Activated T-cell treated with anti-CD3 and anti-CD28 coated beads, Interleukin-2, amount 50 U/mL, for 48 hours (primary cell): ENCODE measurements at regions not wholly inside any gene's neighbourhood (a gene's known extent, or its start where the extent isn't known, plus 50 kb on each side); places are given as distances from the start of the nearest gene placed in this dataset.
"Not testable (repeated sequence)": the region's sequence is repeated elsewhere in the genome, so short reads cannot be mapped to it uniquely, and the experiment has no call there.

Experiments used
- DNase-seq, 2 experiments: peaks; one replicate each; pipeline ENCODE4 v3.0.0-alpha.2; 2020

DNA sequence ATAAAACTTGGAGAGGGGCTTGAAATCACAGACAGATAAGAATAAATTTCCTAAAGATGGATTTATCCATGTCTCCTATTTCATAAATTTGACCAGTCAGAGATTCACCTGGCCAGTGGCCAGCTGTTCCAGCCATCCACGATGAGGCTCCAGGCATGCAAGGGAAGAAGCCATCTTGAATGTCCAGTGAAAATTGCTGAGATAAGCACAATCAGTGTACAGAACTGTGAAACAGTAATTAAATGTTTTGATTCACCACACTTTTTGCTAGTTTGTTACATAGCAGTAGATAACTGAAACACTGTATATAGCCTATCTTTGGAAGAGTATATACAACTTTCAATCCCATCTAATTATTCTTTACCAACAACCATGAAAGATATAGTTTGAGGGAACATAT, 163.5 kb downstream of the HINT1 start:
- no peak for DNase-seq

DNA sequence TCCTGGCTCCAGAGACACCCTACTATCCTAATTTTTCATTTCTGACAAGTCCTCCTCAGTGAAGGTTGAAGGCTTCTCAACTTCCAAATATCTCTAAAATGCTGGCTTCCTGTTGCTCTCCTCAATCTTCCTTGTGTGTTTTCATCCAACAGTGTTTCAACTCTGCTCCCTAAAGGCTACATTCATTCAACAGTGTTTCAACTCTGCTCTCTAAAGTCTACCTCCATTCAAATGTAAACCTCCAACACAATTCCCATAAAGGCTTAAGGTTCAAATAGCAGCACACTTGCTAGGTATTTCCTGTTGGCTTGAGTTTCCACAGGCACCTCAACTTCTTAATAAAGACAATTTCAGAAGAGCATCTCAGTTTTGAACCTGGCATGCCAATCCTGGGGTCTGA, 164.8 kb downstream of the HINT1 start:
- no peak for DNase-seq

DNA sequence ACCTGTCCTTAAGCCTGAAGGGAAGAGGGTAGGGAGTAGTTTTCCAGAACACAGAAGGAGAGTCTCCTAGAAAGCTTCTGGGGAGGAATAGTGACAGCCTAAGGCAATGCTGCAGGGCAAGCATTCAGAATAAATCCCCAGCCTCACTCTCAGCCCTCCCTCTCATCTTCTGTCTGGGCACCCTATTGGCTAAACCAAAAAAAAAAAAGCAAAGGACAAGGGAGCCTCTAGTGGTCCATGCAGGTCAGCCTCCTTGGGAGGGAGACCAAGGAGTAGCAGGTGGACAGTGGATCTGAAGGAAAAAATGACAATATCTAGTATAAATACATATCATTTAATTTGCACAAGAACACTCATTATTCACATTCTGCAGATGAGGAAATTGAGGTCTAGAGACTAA, 168.3 kb downstream of the HINT1 start:
- DNase-seq, result not testable (repeated sequence)

DNA sequence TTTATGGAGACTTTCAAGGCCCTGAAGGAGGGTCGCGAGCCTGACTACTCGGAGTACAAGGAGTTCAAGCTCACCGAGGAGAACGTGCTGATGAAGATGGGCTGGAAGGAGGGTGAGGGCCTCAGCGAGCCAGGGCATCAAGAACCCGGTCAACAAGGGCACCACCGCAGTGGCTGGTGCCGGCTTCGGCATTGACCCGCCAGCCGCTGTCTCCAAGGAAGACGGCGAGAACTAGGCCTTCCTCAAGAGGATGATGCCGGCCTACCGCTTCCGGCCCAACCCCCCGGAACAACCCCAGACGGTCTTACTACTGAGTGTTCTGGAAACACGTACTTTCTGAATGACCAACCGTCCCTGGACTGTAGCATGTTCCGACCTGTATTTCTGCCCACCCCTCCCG, 169.2 kb downstream of the HINT1 start:
- no peak for DNase-seq

DNA sequence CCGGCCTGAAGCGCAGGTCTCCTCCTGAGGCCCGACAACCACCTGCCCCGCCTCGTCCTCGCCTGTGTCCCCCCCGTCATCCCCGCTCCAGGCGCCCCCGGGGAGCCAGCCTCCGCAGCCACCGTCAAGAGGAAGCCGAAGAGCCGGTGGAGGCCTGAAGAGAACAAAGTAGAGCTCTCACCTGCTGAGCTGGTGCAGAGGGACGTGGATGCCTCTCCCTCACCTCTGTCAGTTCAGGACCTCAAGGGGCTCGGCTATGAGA, 169.9 kb downstream of the HINT1 start:
- DNase-seq, result no peak

DNA sequence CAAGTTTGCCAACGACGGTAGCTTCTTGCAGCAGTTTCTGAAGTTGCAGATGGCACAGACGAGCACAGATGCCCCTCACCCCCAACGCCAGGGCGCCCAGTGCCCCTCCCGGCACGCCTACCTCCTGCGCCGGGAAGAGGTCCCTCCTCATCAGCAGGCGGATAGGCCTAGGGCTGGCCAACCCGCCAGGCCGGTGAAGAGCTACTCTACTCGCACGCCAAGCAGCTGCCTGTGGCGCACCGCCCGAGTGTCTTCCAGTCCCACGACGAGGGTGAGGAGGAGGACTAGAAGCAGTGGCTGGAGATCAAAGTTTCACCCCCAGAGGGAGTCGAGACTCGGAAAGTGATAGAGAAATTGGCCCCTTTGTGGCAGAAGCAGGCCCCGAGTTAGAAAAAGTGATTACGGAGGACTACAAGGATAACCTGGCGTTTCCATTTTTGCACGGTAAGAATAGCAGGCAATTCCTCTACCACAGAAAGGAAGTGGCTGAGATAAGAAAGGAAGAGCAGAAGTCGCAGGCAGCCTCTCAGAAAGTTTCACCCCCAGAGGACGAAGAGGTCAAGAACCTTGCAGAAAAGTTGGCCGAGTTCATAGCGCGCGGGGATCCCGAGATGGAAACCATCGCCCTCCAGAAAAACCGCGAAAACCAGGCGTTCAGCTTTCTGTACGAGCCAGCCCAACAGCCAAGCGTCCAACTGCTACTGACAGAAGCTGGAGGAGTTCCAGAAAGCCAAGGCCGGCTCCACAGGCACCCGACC, 170.4 kb downstream of the HINT1 start:
- no peak for DNase-seq

DNA sequence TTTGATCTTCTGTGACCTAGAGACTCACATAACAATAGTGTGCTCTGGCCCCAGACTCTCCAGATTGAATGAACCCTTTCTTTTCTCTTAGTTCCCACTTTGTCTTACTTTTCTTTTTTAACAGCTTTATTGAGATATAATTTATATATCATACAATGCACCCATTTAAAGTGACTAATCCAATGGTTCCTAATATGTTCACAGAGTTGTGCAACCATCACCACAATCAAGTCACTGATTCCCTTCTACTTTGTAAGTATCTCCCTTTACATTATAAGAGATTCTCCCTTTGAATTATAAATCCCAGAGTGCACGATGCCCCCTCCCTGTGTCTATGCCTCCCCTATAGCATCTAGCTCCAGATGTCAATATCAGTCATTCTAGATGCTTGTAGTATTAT, 172.4 kb downstream of the HINT1 start:
- no peak for DNase-seq

DNA sequence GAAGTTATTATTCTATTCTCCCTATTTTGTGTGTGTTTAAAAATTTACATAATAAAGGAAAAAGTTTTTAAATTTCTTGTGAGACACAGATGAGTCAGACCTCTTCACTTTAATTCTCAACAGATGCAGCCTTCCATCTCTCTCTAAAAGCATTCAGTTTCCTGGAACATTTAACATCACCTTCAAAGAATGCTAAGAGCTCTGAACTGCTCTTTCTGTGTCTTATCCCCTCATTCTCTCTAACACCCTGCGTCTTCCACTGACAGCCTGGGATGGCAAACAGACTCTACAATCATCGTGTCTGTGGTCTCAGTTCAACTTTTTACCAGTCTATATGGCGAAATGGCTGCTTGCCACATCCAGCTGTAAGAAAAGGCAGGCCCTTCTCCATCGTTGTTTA, 173.0 kb downstream of the HINT1 start:
- DNase-seq, result no peak

DNA sequence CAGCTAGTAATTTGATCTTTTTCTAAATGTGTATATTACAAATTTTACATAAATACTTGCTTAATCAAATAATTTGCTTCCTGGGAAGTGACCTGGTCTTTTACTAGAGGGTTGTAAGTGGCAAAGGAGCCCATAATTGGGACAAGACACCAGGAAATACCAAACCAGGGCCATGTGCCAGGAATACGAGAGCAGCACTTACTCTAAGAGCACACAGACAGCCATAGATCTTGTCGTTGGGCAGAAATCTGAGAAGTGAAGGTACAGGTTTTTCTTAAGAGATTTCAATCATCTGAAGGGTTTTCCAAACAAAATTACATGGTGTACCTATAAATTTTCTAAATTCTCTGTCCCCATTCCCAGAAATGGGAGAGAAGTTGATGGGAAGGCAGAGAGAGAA, 179.3 kb downstream of the HINT1 start:
- DNase-seq, result no peak

DNA sequence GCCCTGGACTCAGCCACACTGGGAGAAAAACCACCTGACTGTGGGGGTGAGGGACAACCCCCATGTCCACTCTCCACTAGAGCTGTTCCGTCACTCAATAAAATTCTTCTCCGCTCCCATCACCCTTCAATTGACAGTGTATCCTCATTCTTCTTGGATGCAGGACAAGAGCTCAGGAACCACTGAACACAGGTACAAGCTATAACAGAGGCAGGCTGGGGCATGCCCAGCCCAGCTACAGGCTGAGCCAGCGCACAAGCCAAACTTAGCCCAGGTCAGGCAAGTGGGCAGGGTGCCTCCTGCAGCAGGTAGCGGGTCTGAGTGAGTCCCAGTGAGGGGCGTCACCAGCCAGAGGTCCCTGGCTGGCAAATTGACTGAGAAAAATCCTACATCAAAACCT, 183.4 kb downstream of the HINT1 start:
- no peak for DNase-seq

DNA sequence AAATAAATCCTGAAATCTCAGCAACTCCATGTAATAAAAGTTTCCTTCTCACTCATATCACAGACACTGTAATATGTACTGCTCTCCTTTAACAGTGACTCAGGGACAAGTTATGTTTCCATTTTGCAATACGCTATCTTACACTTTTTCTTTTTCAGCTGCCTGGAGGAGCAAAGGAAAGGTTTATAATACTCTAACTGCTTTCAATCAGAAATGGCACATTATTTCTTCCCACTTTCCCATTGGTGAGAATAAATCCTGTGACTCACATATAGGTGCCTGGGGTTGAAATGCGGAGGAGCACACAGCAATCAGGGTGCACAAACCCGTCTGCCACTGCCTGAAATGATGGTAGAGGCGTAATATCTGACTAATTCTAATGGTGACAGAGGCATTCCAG, 186.6 kb downstream of the HINT1 start:
- no peak for DNase-seq

DNA sequence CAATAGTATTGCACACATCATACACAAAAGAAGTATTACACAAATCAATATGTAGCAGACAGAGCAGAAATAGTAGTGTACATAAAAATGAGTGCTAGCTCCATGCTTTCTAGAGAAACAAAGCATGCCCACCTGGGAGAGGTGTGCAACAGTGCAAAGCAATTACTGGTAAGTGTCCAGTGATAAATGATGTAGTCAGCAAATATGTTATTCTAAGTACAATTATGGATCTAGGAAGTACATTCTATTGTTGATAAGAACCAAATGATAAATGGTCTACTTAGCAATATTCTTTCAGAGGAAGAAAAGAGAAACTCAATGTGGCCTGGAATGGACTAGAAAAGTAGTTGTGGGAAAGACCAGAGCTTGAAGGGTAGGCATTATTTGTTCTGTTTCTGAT, 188.6 kb downstream of the HINT1 start:
- DNase-seq, result no peak

DNA sequence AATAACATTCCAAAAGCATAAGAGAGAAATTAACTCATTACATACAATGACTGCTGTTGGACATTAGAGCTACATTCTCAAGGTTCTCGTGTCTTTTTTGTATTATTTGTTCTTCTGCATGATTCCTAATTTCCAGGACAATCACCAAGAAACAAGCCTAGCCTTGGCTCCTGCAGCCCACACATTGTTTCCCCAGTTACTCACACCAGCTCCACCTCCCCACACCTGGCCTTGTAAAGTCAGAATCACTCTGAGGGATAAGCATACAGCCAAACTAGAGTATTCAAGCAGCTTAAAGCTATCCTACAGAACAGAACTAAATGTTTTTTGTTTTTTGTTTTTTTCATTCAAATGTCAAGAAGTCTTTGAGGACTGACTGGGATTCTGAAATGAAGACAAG, 189.2 kb downstream of the HINT1 start:
- DNase-seq, result no peak

DNA sequence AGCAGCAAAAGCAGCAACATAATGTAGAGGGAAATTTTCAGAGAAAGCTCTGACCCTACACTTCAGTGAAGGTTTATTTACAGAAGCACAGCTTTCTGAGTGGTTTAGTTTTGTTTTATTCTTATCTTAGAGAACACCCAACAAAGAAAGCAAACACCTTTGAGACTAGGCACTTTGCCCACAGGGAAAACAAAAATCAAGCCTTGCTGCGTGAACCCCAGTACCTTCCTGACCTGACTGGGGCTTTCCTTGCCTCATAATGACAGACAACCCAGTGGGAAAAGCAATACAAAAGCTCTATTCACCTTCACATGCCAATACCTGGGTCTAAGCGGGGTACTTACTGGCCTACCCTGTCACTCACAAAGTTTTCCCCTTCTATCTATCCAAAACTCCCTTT, 189.8 kb downstream of the HINT1 start:
- DNase-seq, result no peak

DNA sequence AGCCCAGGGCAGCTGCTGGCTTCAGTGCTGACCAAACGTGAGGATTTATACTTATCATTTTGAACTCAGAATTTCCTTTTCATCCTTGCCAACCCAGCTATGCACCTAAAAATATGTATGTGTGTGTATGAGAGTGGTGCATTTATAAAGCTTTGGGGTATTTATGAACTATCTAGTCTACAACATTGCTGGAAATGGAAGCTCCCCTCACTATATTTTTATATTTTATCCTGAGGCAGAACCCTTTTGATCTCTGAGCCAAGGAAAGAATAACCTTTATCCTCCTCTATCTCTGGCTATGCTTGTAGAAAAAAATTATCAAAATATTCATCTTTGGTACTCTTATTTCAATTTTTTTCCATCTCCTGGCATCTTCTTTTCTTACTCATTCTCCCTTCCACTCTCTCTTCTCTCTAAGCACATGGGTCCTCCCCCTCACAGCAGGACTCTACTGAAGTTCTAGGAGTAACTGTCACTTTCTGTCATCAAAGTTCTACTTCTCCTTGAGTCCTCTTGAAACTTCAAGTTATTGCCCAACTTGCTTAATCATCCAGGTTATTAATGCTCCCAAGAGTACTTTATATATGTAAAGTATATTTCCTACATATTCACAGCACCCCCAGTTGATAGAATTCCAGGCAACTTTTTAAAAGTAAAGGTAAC, 190.9 kb downstream of the HINT1 start:
- no peak for DNase-seq

DNA sequence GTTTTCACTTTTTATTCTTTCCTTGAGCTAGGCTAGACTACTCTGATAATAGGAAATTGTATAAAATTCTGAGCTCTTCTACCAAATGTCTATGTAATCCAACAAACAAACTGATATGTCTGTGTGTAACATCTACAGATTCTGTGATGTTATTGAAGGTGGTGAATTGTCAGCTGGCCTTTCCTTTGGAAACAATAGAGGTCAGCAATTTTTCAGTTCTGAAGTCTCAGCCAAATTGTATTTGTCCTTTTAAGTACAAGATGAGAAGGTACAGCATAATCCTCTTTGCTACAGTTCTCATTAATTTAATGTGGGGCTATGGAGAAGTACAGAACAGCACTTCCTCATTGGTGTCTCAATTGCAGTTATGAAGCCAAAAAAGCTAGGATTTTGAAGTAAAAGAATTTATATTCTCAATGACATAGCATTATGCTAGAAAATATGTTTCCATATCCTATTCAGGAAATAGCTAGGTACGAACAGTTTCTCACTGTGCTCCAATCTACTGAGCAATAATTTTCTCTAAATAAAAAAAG, 198.0 kb downstream of the HINT1 start:
- DNase-seq, result no peak

DNA sequence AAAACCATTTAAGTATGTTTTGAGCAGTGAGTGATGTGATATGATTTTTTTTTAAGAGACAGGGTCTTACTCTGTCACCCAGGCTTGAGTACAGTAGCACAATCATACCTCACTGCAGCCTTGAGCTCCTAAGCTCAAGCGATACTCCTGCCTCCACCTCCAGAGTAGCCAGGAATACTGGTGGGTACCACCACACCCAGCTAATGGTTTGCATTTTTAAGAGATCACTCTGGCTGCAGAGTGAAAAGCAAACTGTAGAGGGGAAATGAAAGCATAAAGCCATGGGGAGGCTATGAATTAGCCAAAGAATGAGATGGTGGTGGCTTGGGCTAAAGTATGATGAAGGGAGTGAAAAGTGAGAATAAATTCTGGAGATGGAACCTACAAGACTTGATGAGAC, 199.1 kb downstream of the HINT1 start:
- DNase-seq, result no peak

DNA sequence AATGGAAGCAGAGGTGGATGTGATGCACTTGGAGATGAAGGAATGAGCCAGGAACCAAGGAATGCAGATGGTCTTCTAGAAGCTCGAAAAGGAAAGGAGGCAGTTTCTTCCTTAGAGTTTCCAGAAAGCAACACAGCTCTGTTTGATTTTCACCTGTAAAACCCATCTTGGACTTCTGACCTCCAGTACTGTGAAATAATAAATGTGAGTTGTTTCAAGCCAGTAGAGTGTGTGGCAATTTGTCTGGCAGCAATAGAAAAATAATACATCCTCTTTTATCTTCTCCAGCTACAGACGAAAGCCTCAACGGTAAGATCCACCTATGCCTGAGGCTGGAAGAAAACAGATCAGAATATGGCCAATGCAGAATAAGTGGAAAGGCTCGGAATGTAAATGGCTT, 199.7 kb downstream of the HINT1 start:
- DNase-seq, result no peak

DNA sequence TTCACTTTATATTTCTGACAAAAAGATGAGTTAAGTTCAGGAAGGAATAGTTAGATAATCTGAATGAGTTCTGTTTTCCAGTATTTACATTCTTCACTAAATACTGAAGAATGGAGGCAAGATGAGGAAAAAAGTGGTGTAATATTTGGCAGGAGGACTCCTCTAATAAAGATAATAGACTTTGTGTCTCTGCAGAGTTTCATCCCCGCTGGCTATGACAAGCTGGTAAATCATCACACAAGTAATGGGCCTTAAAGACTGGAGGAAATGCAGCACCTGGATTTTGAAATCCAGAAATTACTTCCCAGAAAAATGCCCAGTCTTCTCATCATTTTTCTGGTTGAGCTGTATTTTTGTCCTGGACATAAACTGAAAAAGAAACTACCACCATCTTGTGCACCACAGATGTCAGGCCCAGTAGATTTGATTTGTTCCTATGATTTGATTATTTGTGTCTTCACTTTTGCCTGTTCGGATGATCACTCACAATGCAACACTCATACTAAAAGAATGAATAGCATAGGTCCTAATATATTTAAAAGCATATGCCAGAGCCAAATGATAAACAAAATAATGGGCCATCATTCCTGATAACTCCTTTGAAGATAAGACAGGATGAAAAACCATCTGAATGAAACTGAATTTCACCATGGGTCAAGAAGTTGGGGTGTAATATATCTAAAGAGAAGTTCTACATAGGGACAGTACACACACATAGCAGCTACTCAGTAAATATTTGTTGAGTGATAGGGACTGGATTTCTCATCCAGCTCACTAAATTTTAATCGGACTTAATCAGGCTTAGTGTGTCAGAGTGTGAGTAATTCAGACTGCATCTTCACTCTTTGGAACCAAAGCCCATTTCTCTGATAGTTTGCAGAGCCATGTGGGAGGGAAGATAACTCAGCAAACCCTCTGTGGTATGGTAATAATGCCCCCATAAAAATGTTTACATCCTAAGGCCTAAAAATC, 200.5 kb downstream of the HINT1 start:
- DNase-seq, result no peak

DNA sequence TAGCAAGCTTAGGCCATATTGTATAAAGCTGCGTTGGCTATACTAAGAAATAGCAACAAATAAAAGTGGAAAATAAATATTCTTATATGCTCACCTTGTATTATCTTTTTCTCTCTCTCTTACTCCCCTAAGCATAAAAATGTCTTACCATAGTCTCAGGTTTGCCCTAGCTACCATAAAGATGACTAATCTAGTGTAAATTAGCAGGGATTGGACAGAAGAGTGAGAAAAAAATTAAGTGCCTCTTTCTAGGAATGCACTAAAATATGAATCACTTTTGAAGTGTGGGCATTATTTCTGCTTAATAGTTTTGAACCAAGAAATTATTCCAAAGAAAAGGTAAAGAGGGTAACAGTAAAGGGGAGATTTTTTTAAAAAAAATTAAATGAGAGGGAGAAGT, 201.3 kb downstream of the HINT1 start:
- DNase-seq, result no peak

DNA sequence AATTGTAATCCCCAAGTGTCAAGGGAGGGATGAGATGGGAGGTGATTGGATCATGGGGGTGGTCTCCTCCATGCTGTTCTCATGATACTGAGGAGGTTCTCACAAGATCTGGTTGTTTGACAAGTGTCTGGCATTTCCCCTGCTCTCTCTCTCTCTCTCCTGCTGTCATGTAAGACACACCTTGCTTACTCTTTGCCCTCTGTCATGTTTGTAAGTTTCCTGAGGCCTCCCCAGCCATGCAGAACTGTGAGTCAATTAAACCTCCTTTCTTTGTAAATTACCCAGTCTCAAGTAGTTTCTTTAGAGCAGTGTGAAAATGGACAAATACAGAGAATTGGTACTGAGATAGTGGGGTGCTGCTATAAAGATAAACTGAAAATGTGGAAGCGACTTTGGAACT, 207.9 kb downstream of the HINT1 start:
- no peak for DNase-seq

DNA sequence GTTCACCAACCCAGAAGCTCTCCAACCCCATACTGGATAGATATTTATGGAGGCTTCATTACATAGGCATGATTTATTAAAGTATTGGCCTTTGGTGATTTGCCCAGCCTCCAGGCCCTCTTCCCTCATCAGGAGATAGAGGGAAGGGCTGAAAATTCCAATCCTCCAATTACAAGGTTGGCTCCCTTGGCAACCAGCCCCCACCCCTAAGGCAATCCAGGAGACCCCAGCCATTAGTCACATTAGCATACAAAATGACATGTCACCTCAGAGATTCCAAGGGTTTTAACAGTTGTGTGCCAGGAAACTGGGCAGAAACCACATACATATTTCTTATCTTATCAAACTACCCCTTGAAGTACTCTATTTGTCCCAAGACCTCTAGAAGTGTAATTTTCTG, 210.0 kb downstream of the HINT1 start:
- DNase-seq, result no peak

DNA sequence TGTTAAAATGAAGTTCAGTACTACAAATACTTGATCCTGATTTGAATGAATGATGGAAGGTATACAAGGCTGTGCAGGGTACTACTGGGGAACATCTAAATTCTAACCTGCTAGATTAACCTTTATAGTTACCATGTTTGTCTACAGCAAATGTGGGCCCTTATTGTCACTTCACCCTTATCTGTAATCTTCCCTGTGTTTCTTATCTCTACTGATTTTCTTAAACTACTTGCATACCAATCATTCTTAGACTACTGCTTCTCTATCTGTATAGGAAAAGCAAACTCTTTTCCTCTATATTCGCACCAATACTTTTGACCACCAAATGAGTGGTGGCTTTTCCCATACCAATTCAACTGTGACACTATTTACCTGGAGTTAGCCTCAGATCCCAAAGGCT, 210.7 kb downstream of the HINT1 start:
- no peak for DNase-seq

DNA sequence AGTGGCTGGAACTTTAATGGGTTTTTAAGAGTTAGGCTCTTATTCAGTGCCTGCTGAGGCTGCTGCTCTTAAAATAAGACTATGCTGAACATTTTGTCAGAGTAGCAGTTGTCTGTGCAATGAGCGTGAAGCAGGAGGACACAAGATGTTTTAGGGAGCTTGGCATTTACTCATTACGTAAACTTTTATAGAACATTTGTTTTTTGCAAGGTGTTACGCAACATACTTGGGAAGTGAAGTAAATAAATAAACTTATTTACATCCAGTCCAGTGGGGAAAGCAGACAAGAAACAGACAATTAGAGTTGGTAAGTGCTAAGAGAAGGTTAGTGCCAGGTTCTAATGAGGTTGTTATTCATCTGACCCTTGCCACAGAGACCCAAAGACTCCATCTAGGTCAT, 226.0 kb downstream of the HINT1 start:
- no peak for DNase-seq
